ENCODE measurements at regions not wholly inside any gene's neighbourhood (a gene's known extent, or its start where the extent isn't known, plus 50 kb on each side); places are given as distances from the start of the nearest gene placed in this dataset.

GRCh38 chr18:10300739-10301138 lies 153.7 kb upstream of the APCDD1 start:
- Histone ChIP-seq H3K9me3 (ENCODE audit: low read length) (no peaks in the 10 kb centered on the region), H3K9me2 (ENCODE audit: insufficient read depth, low read length) (no peaks in the 10 kb centered on the region), H3K9ac (ENCODE audit: low read length) (no peak overlapping the region), H2AFZ (ENCODE audit: low read depth, low read length) (no peak overlapping the region), H4K20me1 (ENCODE audit: insufficient read depth) (no peaks in the 10 kb centered on the region), H3K27ac (ENCODE audit: low read length) (no peak overlapping the region), H3K27me3 (ENCODE audit: insufficient read depth, low read depth, low read length) (no peaks in the 10 kb centered on the region), H3K36me3 (ENCODE audit: insufficient read depth, low read length) (no peaks in the 10 kb centered on the region), H3F3A (ENCODE audit: insufficient read depth, low read length, poor library complexity, severe bottlenecking) (no peaks in the 10 kb centered on the region), H3K4me3 (ENCODE audit: low read length) (no peak overlapping the region), H3K79me2 (replicated peaks; ENCODE audit: insufficient read depth, low read length) (no peaks in the 10 kb centered on the region), H3K4me2 (ENCODE audit: low read length) (no peak overlapping the region)
- TF ChIP-seq REST (IDR thresholded peaks at IDR 0.05; ENCODE audit: borderline replicate concordance) = no peak
- no peak for TF ChIP-seq EP300 (conservative IDR thresholded peaks at IDR 0.05; ENCODE audit: poor library complexity, severe bottlenecking)
- no peak for TF ChIP-seq MXI1 (conservative IDR thresholded peaks at IDR 0.05; ENCODE audit: poor library complexity, severe bottlenecking)
- no peak for TF ChIP-seq RAD21 (conservative IDR thresholded peaks at IDR 0.05)
- TF ChIP-seq SMC3 (conservative IDR thresholded peaks at IDR 0.05; ENCODE audit: poor library complexity) = no peak
- TF ChIP-seq POLR2AphosphoS5 (IDR thresholded peaks at IDR 0.05) = no peak
- no peak for TF ChIP-seq CTCF (IDR thresholded peaks at IDR 0.05; ENCODE audit: poor library complexity, severe bottlenecking)
- no peak for TF ChIP-seq TAF1 (IDR thresholded peaks at IDR 0.05; ENCODE audit: low read depth)
- no peak for TF ChIP-seq EZH2 (IDR thresholded peaks at IDR 0.05; ENCODE audit: borderline replicate concordance, insufficient read depth, low read length, poor library complexity, severe bottlenecking)

- H3K27ac ChIP-seq (ENCODE audit: low read length) = no peak overlapping the region
Measured at GRCh38 chr18:10301831-10302483, 152.5 kb upstream of the APCDD1 start.

More at GRCh38 chr18:10301831-10302483, 152.5 kb upstream of the APCDD1 start:
- H3K4me2 ChIP-seq (ENCODE audit: low read length) = no peak overlapping the region
- no peaks in the 10 kb centered on the region for H3F3A ChIP-seq (ENCODE audit: insufficient read depth, low read length, poor library complexity, severe bottlenecking)
- H3K36me3 ChIP-seq (ENCODE audit: insufficient read depth, low read length) = no peaks in the 10 kb centered on the region
- no peak overlapping the region for H3K4me3 ChIP-seq (ENCODE audit: low read length)
- H3K9ac ChIP-seq (ENCODE audit: low read length) = no peak overlapping the region
- H3K9me2 ChIP-seq (ENCODE audit: insufficient read depth, low read length) = no peaks in the 10 kb centered on the region
- no peaks in the 10 kb centered on the region for H3K79me2 ChIP-seq (replicated peaks; ENCODE audit: insufficient read depth, low read length)
- H4K20me1 ChIP-seq (ENCODE audit: insufficient read depth) = no peaks in the 10 kb centered on the region
- TF ChIP-seq MXI1 (conservative IDR thresholded peaks at IDR 0.05; ENCODE audit: poor library complexity, severe bottlenecking) (no peak), RAD21 (conservative IDR thresholded peaks at IDR 0.05) (no peak), CTCF (IDR thresholded peaks at IDR 0.05; ENCODE audit: poor library complexity, severe bottlenecking) (no peak), REST (IDR thresholded peaks at IDR 0.05; ENCODE audit: borderline replicate concordance) (no peak)
- no peaks in the 10 kb centered on the region for H3K9me3 ChIP-seq (ENCODE audit: low read length)
- H3K27me3 ChIP-seq (ENCODE audit: insufficient read depth, low read depth, low read length) = no peaks in the 10 kb centered on the region
- H2AFZ ChIP-seq (ENCODE audit: low read depth, low read length) = no peak overlapping the region
